ENCODE measurements at regions not wholly inside any gene's neighbourhood (a gene's known extent, or its start where the extent isn't known, plus 50 kb on each side); places are given as distances from the start of the nearest gene placed in this dataset.

DNA sequence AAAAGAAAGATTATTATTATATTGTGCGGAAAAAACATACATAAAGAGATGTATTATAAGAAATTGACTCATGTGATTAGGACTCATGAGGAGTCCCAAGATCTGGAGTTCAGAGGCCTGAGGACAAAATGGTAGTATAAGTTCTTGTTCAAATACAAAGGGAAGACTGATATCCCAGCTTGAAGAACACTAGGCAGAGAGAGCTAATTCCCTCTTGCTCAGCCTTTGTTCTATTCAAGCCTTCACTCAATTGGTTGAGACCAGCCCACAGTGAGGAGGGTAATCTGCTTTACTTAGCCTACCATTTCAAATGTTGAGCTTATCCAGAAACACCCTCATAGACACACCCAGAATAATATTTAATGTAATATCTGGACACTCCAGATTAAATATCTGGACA lies 1683.8 kb downstream of the REEP3 start:
- no peaks in the 10 kb centered on the region for H3K36me3 ChIP-seq

DNA sequence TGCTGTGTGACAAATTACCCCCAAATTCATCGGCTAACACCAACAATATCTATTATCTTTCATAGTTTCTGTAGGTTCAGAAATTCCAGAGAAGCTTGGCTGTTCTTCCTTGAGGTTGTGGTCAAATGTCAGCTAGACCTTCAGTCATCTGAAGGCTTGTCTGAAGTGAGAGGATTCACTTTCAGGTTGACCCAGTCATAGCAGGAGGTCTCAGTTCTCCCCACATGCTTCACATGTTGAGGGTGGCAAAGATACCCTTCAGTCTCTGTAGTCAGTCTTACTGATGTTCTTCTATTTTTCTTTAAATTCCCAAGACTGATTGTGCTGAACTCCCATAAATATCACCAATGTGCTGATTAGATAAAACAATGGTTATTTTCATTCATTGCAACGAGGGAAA lies 1692.0 kb downstream of the REEP3 start:
- Histone ChIP-seq H3K27me3 (no peaks in the 10 kb centered on the region), H3K9me3 (no peaks in the 10 kb centered on the region), H3K4me3 (no peak overlapping the region), H3K36me3 (no peaks in the 10 kb centered on the region), H3K4me1 (no peaks in the 10 kb centered on the region), H3K27ac (no peak overlapping the region)
- intact Hi-C loops (cut with DNase I), result no loop called here
- DNase-seq, result no peak
- TF ChIP-seq CTCF (IDR thresholded peaks at IDR 0.05) (no peak), POLR2A (IDR thresholded peaks at IDR 0.05) (no peak)
- 64 to 73% methylated on average over 2 of the region's 2 CpGs for WGBS, 2 donors

More for the DNA sequence above, 1683.8 kb downstream of the REEP3 start:
- TF ChIP-seq POLR2A (IDR thresholded peaks at IDR 0.05) (no peak), CTCF (IDR thresholded peaks at IDR 0.05) (no peak)
- no peak for DNase-seq
- intact Hi-C loops (cut with DNase I), result no loop called here
- no peak overlapping the region for H3K4me3 ChIP-seq
- WGBS, 2 donors, result 82 to 94% methylated on average over 1 of the region's 1 CpG
- H3K27me3 ChIP-seq, result no peaks in the 10 kb centered on the region
- no peaks in the 10 kb centered on the region for H3K9me3 ChIP-seq
- no peaks in the 10 kb centered on the region for H3K4me1 ChIP-seq
- H3K27ac ChIP-seq, result no peak overlapping the region

DNA sequence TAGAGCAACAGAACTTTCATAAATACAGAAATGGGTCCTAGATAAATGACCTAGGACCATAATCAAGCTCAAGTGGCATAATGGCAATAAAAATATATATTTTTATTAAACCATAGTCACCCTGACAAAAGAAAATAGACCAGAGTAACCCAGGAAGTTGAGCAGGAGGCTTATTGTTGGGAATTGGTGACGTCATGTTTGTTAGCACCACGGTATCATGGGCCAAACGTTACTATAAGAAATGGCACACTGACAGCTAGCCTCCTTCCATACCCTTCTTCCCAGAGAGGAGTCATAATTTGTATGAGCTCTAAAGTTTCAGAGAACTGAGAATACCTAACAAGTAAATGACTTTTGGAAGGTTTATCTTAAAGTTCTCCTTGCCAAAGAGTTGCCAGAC lies 1698.2 kb downstream of the REEP3 start:
- Histone ChIP-seq H3K4me3 (no peak overlapping the region), H3K27ac (no peak overlapping the region), H3K36me3 (no peaks in the 10 kb centered on the region), H3K27me3 (no peaks in the 10 kb centered on the region), H3K4me1 (no peaks in the 10 kb centered on the region), H3K9me3 (no peaks in the 10 kb centered on the region)
- no peak for DNase-seq
- intact Hi-C loops (cut with DNase I), result no loop called here
- no peak for TF ChIP-seq POLR2A (IDR thresholded peaks at IDR 0.05)
- no peak for TF ChIP-seq CTCF (IDR thresholded peaks at IDR 0.05)
- 68% methylated on average over 3 of the region's 3 CpGs for WGBS, 2 donors

DNA sequence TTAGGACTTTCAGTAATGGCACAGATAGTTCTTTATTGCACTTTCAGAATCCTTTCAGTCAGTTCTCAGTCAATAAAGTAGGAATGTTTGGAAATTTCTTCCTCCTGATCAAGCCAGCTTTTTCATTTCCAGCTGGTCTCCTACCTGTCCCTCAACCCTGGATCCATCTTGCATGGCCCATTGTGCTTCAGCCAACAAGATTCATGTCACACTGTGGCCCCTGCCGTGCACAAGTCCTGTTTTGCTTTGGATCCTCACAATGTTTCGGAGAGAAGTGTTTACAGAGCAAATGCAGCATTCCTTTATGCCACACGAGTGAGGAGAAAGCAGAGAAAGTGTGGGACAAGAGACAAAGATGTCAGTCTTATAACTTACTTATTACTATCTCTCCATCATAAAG lies 1694.7 kb upstream of the LRRTM3 start:
- Histone ChIP-seq H3K36me3 (no peaks in the 10 kb centered on the region), H3K4me1 (no peaks in the 10 kb centered on the region), H3K27me3 (no peaks in the 10 kb centered on the region), H3K27ac (no peak overlapping the region), H3K4me3 (no peak overlapping the region), H3K9me3 (no peaks in the 10 kb centered on the region)
- 45 to 49% methylated on average over 3 of the region's 3 CpGs for WGBS, 2 donors
- TF ChIP-seq CTCF (IDR thresholded peaks at IDR 0.05), result no peak
- TF ChIP-seq POLR2A (IDR thresholded peaks at IDR 0.05), result no peak
- intact Hi-C loops (cut with DNase I), result no loop called here
- DNase-seq, result no peak

DNA sequence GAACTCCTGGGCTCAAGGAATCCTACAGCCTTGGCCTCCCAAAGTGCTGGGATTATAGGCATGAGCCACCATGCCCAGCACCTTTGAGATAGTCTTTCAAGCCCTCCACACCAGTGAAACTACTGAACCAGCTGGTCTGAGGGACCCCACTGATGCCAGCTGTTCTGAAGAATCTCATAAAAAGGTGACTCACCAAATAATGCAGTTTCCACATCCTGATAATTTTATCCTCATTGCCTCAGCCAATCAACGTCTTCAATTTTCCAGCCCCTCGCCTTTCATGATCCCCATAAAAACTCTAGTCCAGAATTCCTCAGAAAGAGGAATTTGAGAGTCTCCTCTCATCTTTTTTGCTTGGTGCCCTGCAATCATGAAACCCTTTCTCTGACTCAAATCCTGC lies 1691.6 kb upstream of the LRRTM3 start:
- Histone ChIP-seq H3K9me3 (no peaks in the 10 kb centered on the region), H3K27me3 (no peaks in the 10 kb centered on the region), H3K36me3 (no peaks in the 10 kb centered on the region), H3K27ac (no peak overlapping the region), H3K4me1 (no peaks in the 10 kb centered on the region), H3K4me3 (no peak overlapping the region)
- no peak for TF ChIP-seq CTCF (IDR thresholded peaks at IDR 0.05)
- no peak for TF ChIP-seq POLR2A (IDR thresholded peaks at IDR 0.05)
- intact Hi-C loops (cut with DNase I), result no loop called here
- DNase-seq, result no peak
- WGBS, 2 donors, result 74 to 75% methylated on average over 2 of the region's 2 CpGs

Data from esophagus squamous epithelium (tissue), 5 donors.